ENCODE measurements at regions not wholly inside any gene's neighbourhood (a gene's known extent, or its start where the extent isn't known, plus 50 kb on each side); places are given as distances from the start of the nearest gene placed in this dataset.

GRCh38 chr7:16365177-16365576 lies 56.2 kb downstream of the CRPPA start:
- intact Hi-C loops (cut with DNase I), result no loop called here
- 69 to 80% methylated on average over 1 of the region's 1 CpG for WGBS, 2 donors
- ATAC-seq (no peak), DNase-seq (no peak)
- Histone ChIP-seq H3K4me3 (no peak overlapping the region), H3K9me3 (no peaks in the 10 kb centered on the region), H3K4me1 (peaks cover 6% of the 10 kb centered on the region), H3K36me3 (replicated peaks in 1 of 2; ENCODE audit: insufficient read depth in 1 of 2, low read depth in 2 of 2) (no peaks in the 10 kb centered on the region), H3K27ac (no peak overlapping the region), H3K27me3 (no peaks in the 10 kb centered on the region)
- no peak for TF ChIP-seq CTCF (IDR thresholded peaks at IDR 0.05)
- no peak for TF ChIP-seq POLR2A (IDR thresholded peaks at IDR 0.05)

GRCh38 chr7:16359216-16359615 lies 62.1 kb downstream of the CRPPA start:
- Histone ChIP-seq H3K9me3 (no peaks in the 10 kb centered on the region), H3K4me3 (no peak overlapping the region), H3K27ac (no peak overlapping the region), H3K36me3 (replicated peaks in 1 of 2; ENCODE audit: insufficient read depth in 1 of 2, low read depth in 2 of 2) (no peaks in the 10 kb centered on the region), H3K4me1 (no peaks in the 10 kb centered on the region), H3K27me3 (no peaks in the 10 kb centered on the region)
- no peak for TF ChIP-seq POLR2A (IDR thresholded peaks at IDR 0.05)
- intact Hi-C loops (cut with DNase I), result no loop called here
- WGBS, 2 donors, result 69 to 86% methylated on average over 4 of the region's 4 CpGs
- no peak for DNase-seq
- no peak for ATAC-seq

GRCh38 chr7:16357921-16358320 lies 63.4 kb downstream of the CRPPA start:
- peak in 3 of 4 donors; percentile 13 to 30 (median 14) for DNase-seq
- Histone ChIP-seq H3K36me3 (replicated peaks in 1 of 2; ENCODE audit: insufficient read depth in 1 of 2, low read depth in 2 of 2) (no peaks in the 10 kb centered on the region), H3K4me1 (no peaks in the 10 kb centered on the region), H3K27me3 (no peaks in the 10 kb centered on the region), H3K27ac (no peak overlapping the region), H3K4me3 (no peak overlapping the region), H3K9me3 (no peaks in the 10 kb centered on the region)
- TF ChIP-seq CTCF (IDR thresholded peaks at IDR 0.05) (no peak), POLR2A (IDR thresholded peaks at IDR 0.05) (no peak)
- 47 to 78% methylated on average over 3 of the region's 3 CpGs for WGBS, 2 donors
- no peak for ATAC-seq
- intact Hi-C loops (cut with DNase I), result no loop called here

- Histone ChIP-seq H3K9me3 (no peaks in the 10 kb centered on the region), H3K27ac (no peak overlapping the region)
- no peak for ATAC-seq
Observed at GRCh38 chr7:16357474-16357873, 63.9 kb downstream of the CRPPA start.

GRCh38 chr7:16356301-16356958 lies 64.9 kb downstream of the CRPPA start:
- ATAC-seq, result no peak

More at GRCh38 chr7:16357474-16357873, 63.9 kb downstream of the CRPPA start:
- WGBS, 2 donors, result 85 to 90% methylated on average over 4 to 5 of the region's 5 CpGs
- intact Hi-C loops (cut with DNase I), result no loop called here
- no peak for DNase-seq
- H3K27me3 ChIP-seq, result no peaks in the 10 kb centered on the region
- no peaks in the 10 kb centered on the region for H3K36me3 ChIP-seq (replicated peaks in 1 of 2; ENCODE audit: insufficient read depth in 1 of 2, low read depth in 2 of 2)
- no peaks in the 10 kb centered on the region for H3K4me1 ChIP-seq
- H3K4me3 ChIP-seq, result no peak overlapping the region
- TF ChIP-seq CTCF (IDR thresholded peaks at IDR 0.05) (no peak), POLR2A (IDR thresholded peaks at IDR 0.05) (no peak)

More at GRCh38 chr7:16356301-16356958, 64.9 kb downstream of the CRPPA start:
- WGBS, 2 donors, result 58 to 70% methylated on average over 2 of the region's 2 CpGs
- Histone ChIP-seq H3K36me3 (replicated peaks in 1 of 2; ENCODE audit: insufficient read depth in 1 of 2, low read depth in 2 of 2) (no peaks in the 10 kb centered on the region), H3K27me3 (no peaks in the 10 kb centered on the region), H3K4me1 (no peaks in the 10 kb centered on the region), H3K4me3 (no peak overlapping the region), H3K9me3 (no peaks in the 10 kb centered on the region), H3K27ac (no peak overlapping the region)
- TF ChIP-seq CTCF (IDR thresholded peaks at IDR 0.05) (no peak), POLR2A (IDR thresholded peaks at IDR 0.05) (no peak)
- DNase-seq, result no peak
- intact Hi-C loops (cut with DNase I), result no loop called here
